ENCODE measurements at regions not wholly inside any gene's neighbourhood (a gene's known extent, or its start where the extent isn't known, plus 50 kb on each side); places are given as distances from the start of the nearest gene placed in this dataset.

DNA sequence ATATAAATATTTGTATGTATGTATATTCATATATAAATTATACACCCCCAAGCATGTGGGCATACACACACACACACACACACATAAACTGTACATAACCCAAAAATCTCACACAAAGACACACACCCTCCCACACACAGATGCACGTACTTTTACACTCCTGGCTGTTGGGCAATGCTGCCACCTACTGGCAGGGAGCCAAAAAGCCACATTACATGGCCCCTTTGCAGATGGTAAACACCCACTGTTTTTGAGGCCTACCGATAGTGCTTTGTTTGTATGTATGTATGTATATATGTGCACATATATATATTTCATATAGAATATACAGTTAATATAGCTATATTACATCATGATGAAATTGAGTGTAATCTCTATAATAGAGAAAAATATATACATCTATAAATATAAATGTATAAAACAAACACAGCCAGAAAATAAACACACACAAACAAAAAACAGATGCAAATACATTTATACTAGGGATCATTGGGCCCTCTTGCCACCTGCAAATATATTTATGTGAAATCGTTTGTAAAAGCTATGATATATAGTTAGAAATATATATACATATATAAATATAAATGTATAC is 120.1 kb upstream of the ACBD5 start:
- TF ChIP-seq SP1 (IDR thresholded peaks at IDR 0.05) (no peak), FOXM1 (IDR thresholded peaks at IDR 0.05; ENCODE audit: borderline replicate concordance) (no peak), SUZ12 (IDR thresholded peaks at IDR 0.05) (no peak), TARDBP (IDR thresholded peaks at IDR 0.05) (no peak), LEF1 (IDR thresholded peaks at IDR 0.05; ENCODE audit: borderline replicate concordance) (no peak), ELF4 (IDR thresholded peaks at IDR 0.05) (no peak), ARNT (IDR thresholded peaks at IDR 0.05) (no peak), CTBP1 (IDR thresholded peaks at IDR 0.05; ENCODE audit: borderline replicate concordance) (no peak), ZNF384 (IDR thresholded peaks at IDR 0.05) (no peak), FOXA1 (IDR thresholded peaks at IDR 0.05) (no peak), HDGF (IDR thresholded peaks at IDR 0.05; ENCODE audit: borderline replicate concordance) (no peak), FOXK2 (IDR thresholded peaks at IDR 0.05) (peak; percentile 72; the same call in 1 of the 2 replicates), L3MBTL2 (conservative IDR thresholded peaks at IDR 0.05) (no peak), BHLHE40 (IDR thresholded peaks at IDR 0.05; ENCODE audit: borderline replicate concordance) (no peak)

All from HEK293T (cell line).